RPMI7951 (cell line): ENCODE measurements at regions not wholly inside any gene's neighbourhood (a gene's known extent, or its start where the extent isn't known, plus 50 kb on each side); places are given as distances from the start of the nearest gene placed in this dataset.
A peak's percentile ranks its signal among the peaks of the same experiment; 100 is the strongest.
"Not testable (repeated sequence)": the region's sequence is repeated elsewhere in the genome, so short reads cannot be mapped to it uniquely, and the experiment has no call there.

Experiments used
- DNase-seq: peaks from one replicate; pipeline ENCODE4 v3.0.0-alpha.2; 2012; ENCODE audit warnings: low read depth

DNA sequence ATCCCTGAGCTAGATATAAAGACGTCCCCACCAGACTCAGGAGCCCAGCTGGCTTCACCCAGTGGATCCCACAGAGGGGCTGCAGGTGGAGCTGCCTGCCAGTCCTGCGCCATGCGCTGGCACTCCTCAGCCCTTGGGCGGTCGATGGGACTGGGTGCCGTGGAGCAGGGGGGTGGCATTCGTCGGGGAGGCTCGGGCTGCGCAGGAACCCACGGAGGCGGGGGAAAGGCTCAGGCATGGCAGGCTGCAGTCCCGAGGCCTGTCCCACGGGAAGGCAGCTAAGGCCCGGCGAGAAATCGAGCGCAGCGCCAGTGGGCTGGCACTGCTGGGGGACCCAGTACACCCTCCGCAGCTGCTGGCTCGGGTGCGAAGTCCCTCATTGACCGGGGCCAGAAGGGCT, 555.1 kb upstream of the CDH10 start:
- DNase-seq, result not testable (repeated sequence)

DNA sequence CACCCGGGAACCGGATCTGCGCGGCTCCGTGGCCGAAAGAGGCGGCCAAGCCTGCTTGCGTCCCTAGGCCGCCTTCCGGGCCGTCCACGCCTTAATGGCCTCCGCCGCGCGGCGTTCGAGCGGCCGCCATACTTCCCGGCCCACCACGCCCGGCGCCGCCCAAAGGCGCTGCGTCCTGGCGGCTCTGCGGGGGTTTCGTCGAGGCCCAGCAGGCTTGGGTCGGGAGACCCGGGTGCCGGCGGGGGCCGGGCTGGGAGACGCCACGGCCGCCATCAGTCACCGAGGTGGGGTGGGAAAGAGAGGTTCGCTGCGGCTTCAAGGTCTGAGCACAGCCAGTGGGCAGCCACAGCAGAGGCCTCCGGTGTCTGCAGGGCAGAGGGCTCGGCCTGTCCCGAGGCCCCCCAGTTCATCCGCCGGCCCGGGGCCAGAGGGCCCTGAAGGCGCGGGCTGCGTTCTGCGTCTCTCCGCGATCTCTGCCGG, 545.8 kb upstream of the CDH10 start:
- DNase-seq, result peak; percentile 76

DNA sequence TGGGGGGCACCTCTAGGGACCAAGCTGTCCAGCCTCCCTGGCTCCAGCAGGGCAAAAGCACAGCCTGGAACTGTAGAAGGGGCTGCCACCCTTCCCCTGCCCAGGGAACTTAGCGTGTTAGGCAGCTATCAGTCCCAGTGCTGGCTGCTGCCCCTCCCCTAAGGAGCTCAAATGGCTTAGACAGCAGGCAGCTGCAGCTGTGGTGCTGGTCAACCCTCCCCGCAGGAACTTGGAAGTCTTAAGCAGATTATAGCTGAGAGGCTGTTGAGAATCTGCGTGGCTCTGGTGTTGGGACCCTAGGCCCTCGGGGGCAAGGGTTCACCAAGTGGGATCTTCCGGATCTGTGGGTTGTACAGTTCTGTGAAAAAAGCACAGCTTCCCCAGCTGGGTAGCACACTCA, 536.5 kb upstream of the CDH10 start:
- DNase-seq, result no peak

DNA sequence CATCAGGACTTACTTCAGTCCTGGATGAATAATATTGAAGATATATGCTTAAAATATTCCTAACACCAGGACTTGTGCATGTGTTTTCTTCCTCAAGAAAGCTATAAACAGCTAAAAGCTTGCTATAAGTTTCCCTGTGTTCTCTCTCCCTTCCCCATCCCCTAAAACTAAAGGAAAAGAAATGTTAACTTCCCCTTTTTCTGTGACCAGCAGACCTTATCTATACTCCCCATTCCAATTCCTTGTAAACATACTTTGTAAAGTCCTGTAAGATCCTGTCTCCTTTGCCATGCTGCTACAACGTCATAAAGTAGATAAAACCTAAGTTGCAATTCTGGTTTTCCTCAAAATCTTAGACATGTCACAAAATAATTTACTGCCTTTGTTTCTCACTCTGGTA, 517.8 kb upstream of the CDH10 start:
- DNase-seq, result not testable (repeated sequence)

DNA sequence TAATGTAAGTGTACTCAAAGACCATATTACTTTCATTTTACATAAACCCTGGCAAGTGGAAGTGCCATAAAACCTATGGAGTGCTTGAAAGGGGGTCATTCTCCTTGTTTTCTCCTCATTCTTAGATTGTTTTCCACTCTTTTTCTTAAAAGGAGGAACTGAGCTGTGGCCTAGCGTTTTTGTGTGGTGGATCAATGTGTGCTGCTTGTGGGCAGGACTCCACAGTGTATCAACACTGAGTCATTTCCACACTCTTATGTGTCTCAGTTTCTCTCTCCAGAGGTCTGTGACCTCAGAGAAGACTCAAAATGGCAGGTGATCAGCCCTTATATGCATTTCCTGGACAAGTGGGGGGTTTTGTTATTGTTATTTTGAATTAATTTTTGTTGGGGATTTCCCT, 516.1 kb upstream of the CDH10 start:
- DNase-seq, result no peak

DNA sequence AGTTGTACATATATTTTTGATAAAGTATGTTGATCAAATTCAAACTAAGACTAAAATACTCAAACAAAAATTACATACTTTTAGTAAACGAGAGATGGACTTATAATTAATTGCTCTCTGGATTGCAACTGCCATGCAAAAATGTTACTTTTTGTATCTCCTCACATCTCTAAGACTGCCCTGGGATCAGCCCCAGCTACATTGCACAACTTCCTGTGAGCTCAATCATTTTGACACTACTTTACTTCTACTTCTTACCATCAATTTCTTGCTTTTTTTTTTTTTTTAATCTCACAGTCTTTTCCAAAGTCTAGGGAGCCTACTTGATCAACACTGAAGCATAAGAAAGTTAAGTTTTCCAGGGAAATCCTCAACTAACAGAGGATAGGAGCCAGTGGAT, 506.0 kb upstream of the CDH10 start:
- DNase-seq, result no peak

DNA sequence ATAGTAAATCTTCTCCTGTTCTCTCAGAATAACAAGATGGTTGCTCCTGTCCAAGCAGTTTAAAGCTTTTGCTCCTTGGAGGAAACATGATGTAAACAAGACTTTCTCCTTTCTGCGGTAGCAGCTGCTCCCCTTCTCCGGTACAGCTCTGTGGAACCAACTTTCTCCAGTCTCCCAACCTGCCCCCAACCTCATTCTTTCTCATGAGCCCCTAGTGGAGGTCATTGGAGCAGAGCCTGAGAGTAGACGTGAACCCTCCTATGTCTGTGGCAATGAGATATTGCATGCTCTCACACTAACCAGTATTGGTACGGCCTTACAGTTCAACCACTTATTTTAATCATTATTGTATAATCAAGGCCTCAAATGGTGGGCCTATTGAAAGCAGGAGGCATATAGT, 483.8 kb upstream of the CDH10 start:
- DNase-seq, result no peak

DNA sequence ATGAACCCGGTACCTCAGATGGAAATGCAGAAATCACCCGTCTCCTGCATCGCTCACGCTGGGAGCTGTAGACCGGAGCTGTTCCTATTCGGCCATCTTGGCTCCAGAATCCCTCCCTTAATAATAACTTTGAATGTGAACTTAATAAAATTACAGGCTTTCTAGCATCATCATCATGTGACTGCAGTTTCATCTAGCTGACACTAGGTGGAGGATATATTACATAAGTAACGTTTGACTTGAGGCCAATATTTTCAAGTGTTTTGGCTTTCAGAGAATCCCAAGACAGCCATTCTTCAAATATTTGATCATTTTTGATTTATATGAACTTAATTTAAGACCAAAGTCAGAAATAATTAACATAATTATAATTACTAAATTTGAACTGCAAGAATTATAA, 474.9 kb upstream of the CDH10 start:
- DNase-seq, result peak; percentile 11

DNA sequence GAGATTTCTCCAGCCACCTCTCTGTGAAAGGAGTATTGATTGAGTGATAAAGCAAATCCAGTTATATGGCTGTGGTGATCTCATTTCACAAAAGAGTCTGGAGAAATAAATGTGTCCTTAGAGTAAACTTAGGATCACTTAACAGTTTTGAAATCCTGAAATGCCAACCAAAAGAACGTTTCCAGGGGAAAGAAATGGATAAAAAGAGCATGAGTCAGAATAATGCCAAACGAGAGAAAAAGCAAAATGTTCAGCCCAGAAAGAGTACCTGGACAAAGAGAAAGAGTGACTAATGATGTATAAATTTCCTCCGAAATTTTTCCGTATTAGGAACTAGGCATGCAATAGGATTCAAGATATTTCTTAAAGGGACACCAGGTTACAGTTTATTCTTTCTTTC, 463.1 kb upstream of the CDH10 start:
- DNase-seq, result no peak

DNA sequence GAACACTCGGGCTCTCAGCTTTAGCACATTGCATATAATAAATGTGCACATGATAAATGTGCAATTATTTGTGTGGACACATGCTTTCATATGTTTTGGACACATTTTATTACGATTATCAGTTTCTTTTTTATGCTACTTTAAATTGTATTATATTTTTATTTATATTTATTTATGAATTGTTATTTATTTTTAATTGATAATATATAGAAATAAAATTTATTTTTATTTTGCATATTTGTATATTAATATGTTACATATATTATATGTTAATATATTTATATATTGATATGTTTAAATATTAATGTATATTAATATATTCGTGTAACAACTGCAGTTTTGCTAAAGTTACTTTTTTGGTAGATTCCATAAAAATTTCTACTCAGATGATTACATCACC, 454.8 kb upstream of the CDH10 start:
- DNase-seq, result no peak

DNA sequence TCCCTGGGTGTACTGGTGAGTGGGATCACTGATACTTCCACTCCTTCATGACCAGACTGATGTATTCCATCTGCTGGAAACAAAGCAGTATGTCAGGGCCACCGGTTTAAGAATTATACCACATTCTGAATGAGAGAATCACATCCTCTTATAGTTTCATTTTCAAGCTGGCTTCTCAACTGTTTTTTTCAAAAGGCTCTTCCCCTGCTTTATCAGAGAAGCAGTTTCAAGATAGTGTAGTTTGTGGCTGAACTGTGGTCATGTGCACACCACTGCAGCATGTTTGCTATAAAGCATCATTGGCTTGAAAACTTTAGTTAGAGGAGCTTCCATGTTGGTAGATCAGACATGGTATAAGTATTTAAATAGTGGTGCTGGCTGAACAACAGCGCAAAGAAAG, 450.5 kb upstream of the CDH10 start:
- peak; percentile 0 for DNase-seq

DNA sequence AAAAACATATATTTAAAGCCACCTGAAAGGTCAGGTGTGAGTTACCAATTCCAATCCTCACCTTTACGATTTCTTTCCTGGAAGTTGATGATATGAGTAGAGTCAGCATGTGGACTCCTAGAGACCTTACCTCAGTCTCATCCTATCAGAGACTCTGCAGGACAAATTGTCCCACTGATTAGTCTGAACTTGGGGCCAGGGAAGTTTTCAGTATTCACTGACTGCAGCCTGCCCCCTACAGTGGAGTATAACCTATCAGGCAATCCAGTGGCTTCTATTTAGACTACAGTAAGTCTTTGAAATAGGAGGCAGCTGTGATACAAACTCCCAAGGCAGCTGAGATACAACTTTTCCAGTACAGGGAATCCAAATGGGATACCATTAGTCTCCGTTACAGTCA, 449.4 kb upstream of the CDH10 start:
- DNase-seq, result no peak

DNA sequence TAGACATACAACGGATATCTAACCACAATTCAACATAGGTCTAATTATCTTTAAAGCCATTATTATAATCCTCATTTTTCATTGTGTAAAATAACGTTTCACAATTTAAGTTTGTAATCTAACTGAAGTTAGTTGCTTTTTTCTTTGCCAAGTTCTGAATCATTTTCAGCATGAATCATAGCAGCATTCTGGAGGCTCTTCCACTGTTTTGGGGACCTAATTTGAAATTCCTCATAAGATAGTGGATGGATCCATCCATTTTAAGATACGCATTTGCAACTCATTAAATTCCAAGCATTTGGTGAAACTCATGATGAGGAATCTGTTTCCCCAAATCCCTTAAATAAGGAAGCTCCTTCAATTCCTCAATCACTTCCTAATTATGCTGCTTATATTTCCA, 447.1 kb upstream of the CDH10 start:
- DNase-seq, result peak; percentile 2

DNA sequence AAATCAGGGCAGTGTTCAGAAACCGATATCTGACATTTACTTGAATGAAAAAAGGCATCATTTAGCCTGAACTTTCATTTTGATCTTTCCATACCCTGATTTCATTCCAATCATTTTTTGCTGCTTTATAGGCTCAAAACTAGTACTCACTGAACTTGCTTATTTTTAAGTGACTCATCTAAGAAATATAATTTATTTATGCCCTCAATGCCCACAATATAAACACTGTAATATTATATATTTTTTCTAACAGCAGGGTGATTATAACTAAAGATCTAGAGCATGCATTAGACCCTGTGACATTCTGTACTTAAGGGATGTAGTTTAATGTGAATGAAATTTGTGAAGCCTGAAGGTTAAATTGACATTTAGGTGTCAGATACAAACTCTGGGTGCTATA, 446.1 kb upstream of the CDH10 start:
- no peak for DNase-seq

DNA sequence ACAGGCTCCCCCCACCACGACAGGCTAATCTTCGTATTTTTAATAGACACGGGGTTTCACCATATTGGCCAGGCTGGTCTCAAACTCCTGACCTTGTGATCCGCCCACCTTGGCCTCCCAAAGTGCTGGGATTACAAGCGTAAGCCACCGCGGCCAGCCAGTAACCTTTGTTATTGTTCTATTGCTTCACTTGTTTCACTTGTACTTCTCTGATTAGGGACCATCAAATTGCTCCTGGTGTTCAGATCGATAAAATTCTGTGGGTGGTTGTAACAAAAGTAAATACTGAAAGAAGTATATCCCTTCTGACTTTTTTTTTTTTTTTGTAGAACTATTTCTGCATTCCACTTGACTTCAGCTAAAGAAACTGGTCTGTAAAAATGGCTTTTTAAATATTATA, 445.5 kb upstream of the CDH10 start:
- DNase-seq, result no peak

DNA sequence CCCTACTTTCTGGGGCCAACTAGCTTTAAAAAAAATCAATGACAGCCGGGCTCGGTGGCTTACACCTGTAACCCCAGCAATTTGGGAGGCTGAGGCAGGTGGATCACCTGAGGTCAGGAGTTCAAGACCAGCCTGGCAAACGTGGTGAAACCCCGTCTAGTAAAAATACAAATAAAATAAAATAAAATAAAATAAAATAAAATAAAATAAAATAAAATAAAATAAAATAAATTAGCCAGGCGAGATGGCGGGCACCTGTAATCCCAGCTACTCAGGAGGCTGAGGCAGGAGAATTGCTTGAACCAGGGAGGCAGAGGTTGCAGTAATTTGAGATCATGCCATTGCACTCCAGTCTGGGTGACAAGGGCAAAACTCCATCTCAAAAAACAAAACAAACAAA, 443.9 kb upstream of the CDH10 start:
- DNase-seq, result not testable (repeated sequence)

DNA sequence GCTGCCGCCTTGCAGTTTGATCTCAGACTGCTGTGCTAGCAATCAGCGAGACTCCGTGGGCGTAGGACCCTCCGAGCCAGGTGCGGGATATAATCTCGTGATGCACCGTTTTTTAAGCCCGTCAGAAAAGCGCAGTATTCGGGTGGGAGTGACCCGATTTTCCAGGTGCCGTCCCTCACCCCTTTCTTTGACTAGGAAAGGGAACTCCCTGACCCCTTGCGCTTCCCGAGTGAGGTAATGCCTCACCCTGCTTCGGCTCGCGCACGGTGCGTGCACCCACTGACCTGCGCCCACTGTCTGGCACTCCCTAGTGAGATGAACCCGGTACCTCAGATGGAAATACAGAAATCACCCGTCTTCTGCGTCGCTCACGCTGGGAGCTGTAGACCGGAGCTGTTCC, 438.5 kb upstream of the CDH10 start:
- not testable (repeated sequence) for DNase-seq

DNA sequence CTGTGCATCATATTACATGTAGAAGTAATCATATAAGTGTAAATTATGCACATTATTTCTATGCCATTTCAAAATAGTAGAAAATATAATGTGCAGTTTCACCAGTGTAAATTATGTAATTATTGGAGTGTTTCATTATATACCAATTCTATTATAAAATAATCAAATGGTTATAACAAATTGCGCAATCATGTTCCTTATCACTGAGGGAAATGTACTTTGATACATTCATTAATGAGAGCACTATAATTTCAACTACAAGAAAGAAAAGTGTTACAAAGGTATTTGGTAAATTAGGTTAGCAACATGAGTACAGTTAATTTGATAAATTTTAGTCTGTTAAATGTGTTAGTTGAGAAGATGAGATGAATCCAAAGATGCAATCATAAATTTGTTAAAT, 421.5 kb upstream of the CDH10 start:
- no peak for DNase-seq

DNA sequence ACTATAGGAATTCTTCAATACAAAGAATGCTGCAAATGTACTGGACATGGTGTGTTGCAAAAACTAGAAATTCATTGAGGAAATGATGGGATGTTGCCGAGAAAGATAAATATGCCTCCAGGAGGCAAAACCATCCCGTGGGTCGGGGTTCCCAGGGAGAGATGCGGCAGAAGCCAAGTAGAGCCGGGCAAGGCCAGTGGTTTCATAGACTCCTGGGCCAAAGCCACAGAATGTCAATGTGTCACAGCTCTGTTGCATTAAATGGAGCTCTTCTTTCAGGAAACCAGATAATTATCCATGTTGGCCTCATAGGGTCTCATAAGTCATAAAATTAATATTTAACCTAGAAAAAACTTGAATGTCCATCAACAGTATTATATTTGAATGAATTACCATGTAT, 419.5 kb upstream of the CDH10 start:
- DNase-seq, result no peak

DNA sequence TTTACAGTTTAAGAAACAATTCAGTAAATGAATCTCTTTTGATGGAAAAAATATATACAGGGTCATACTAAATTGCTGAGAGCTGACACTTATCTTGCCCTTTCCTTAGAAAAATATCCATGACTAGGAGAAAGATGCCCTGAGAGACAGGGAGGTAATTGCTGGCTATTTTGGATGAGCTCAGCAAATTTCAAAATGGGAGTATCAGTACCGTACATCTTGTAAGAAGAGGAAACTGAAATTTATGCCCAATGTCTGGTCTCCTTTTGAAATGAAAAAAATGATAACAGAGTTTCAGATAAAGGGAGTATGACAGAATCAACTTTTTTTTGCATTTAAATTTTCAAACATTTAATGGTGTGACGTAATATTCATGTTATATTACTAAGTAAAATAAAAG, 415.8 kb upstream of the CDH10 start:
- no peak for DNase-seq

DNA sequence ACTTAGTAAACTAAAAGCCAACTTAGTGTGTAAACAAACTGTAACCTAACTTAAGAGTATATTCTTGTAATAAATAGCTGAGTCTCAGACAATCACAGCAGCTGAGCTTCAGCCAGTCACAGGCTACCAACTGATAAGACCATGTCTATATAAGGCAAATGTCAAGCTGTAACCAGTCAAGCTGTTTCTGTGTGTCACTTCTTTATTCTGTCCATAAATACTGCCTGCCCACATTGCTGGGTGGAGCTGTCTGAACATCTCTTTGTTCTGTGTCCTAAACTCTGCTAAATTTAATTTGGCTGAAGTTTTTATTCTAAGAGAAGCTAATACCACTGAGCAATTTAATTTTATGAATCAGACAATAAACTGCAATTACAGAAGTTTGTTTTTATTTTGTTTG, 412.1 kb upstream of the CDH10 start:
- DNase-seq, result no peak

DNA sequence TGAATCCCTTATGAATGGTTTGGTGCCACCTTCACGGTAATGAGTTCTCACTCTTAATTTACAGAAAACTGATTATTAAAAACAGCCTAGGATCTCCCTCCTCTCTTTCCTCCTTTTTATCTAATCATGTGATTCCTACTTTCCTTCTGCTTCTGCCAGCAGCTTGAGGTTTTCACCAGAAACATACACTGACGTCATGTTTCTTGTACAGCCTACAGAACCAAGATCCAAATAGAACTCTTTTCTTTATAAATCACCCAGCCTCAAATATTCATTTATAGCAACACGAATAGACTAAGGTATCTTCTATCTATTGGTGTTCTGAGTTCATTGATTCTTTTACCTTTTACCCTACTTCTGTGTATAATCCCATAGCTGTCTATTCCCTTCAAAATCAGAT, 388.9 kb upstream of the CDH10 start:
- DNase-seq, result no peak

DNA sequence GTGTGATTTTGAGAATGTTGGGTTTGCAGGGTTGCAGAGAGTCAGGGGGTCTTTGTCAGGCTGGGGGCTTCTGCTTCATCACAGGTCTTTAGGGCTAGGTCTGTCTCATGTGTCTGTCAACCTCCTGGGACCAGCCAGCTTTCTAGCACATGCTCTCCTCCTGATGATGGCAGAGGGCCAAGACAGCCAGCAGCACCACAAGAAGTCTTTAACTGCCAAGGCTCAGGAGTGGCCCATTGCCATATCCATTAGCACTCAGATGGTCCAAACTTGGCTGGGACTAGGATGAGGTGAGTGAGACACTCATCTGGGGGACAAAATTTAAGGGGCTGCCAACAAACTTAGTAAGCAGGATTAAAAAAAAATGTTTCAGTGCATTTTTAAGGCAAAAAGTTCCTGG, 384.2 kb upstream of the CDH10 start:
- peak; percentile 1 for DNase-seq

DNA sequence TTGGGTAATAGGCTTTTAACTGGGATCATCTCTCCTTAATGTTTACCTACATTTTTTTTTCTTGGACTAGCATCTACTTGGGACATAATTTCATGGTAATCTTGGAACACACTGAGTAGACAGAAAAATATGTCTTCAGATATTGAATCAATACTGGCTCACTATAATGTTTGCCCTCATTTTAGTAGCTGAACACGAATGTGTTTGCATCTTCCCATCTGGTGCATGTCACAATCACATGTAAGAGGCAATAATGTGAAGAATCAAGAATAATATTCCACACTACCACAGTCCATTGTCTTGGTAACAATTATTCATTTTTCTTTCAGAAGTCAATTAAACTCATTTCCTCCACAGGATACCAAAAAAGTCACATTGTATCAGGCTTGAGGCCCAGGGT, 382.7 kb upstream of the CDH10 start:
- DNase-seq, result no peak

DNA sequence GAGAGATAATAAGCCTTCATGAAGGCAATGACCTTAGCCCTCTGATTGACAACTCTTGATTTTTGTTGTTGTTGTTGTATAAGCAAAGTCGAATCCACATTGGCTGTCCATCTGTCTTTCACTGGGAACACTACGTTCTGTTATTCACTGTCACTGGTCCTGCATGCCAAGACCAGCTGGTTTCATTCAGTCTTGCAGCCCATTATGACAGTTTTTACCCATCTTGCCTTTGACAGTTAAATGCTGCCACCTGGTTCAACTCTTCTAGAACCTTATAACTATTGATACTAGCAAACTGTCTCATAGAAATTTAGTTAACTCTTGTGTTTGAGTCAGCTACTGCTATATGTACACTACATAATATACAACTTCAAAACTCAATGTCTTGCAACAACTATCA, 382.3 kb upstream of the CDH10 start:
- DNase-seq, result no peak
